ENCODE measurements at regions not wholly inside any gene's neighbourhood (a gene's known extent, or its start where the extent isn't known, plus 50 kb on each side); places are given as distances from the start of the nearest gene placed in this dataset.

GRCh38 chr6:120620900-120621299 lies 713.4 kb downstream of the TBC1D32 start:
- DNase-seq (ENCODE audit: low spot score): no peak

GRCh38 chr6:120615238-120615637 lies 719.0 kb downstream of the TBC1D32 start:
- DNase-seq (ENCODE audit: low spot score): no peak
- TF ChIP-seq CTCF (IDR thresholded peaks at IDR 0.05; ENCODE audit: extremely low read depth, insufficient read depth, missing control alignments): no peak
- in situ Hi-C loops (cut with MboI; ENCODE audit: low pct_unique_long_range_greater_than_20kb, low sequenced_read_pairs, unreplicated experiment): no loop called here

More at GRCh38 chr6:120620900-120621299, 713.4 kb downstream of the TBC1D32 start:
- in situ Hi-C loops (cut with MboI; ENCODE audit: low pct_unique_long_range_greater_than_20kb, low sequenced_read_pairs, unreplicated experiment): no loop called here
- TF ChIP-seq CTCF (IDR thresholded peaks at IDR 0.05; ENCODE audit: extremely low read depth, insufficient read depth, missing control alignments): no peak

- DNase-seq (ENCODE audit: low spot score): no peak
- in situ Hi-C loops (cut with MboI; ENCODE audit: low pct_unique_long_range_greater_than_20kb, low sequenced_read_pairs, unreplicated experiment): no loop called here
- no peak for TF ChIP-seq CTCF (IDR thresholded peaks at IDR 0.05; ENCODE audit: extremely low read depth, insufficient read depth, missing control alignments)
These were observed 719.6 kb downstream of the TBC1D32 start for GRCh38 chr6:120614723-120615122.

- DNase-seq (ENCODE audit: low spot score): no peak
- no peak for TF ChIP-seq CTCF (IDR thresholded peaks at IDR 0.05; ENCODE audit: extremely low read depth, insufficient read depth, missing control alignments)
- in situ Hi-C loops (cut with MboI; ENCODE audit: low pct_unique_long_range_greater_than_20kb, low sequenced_read_pairs, unreplicated experiment): no loop called here
These were observed 725.5 kb downstream of the TBC1D32 start for GRCh38 chr6:120608826-120609225.

GRCh38 chr6:120606743-120607142 lies 727.5 kb downstream of the TBC1D32 start:
- in situ Hi-C loops (cut with MboI; ENCODE audit: low pct_unique_long_range_greater_than_20kb, low sequenced_read_pairs, unreplicated experiment): no loop called here
- no peak for DNase-seq (ENCODE audit: low spot score)
- TF ChIP-seq CTCF (IDR thresholded peaks at IDR 0.05; ENCODE audit: extremely low read depth, insufficient read depth, missing control alignments): no peak

- DNase-seq (ENCODE audit: low spot score): no peak
- no peak for TF ChIP-seq CTCF (IDR thresholded peaks at IDR 0.05; ENCODE audit: extremely low read depth, insufficient read depth, missing control alignments)
- in situ Hi-C loops (cut with MboI; ENCODE audit: low pct_unique_long_range_greater_than_20kb, low sequenced_read_pairs, unreplicated experiment): no loop called here
These were observed 729.8 kb downstream of the TBC1D32 start for GRCh38 chr6:120604510-120604909.

- in situ Hi-C loops (cut with MboI; ENCODE audit: low pct_unique_long_range_greater_than_20kb, low sequenced_read_pairs, unreplicated experiment): no loop called here
- DNase-seq (ENCODE audit: low spot score): no peak
- no peak for TF ChIP-seq CTCF (IDR thresholded peaks at IDR 0.05; ENCODE audit: extremely low read depth, insufficient read depth, missing control alignments)
These were observed 743.7 kb downstream of the TBC1D32 start for GRCh38 chr6:120590611-120591010.

Measured in GM13977 (cell line).